ENCODE measurements at regions not wholly inside any gene's neighbourhood (a gene's known extent, or its start where the extent isn't known, plus 50 kb on each side); places are given as distances from the start of the nearest gene placed in this dataset.

DNA sequence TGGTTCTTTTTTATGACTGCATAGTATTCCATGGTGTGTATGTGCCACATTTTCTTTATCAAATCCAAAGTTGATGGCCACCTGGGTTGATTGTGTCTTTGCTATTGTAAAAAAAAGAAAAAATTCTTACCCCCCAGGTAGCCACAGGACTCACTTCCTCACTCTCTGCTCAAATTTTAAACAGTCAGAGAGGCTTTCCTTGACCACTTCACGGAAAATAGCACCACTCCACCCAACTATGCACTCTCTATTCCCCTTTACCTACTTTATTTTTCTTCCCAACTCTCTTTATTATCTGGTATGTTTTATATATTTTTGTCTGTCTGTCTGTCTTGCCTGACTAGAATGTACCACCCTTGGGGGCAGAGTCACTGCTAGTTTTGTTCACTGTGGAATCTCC is 205.3 kb downstream of the BTG1 start:
- CTCF ChIA-PET: interaction anchor here (0.7 kb wide), 1 partner anchor 990 kb away, joined by 7 read pairs; no protein-coding TSS in a partner anchor
- no peak for DNase-seq (ENCODE audit: low spot score)
- POLR2A ChIA-PET (ENCODE audit: low non-redundant PET): no interaction called here
- no peak overlapping the region for H3K27ac ChIP-seq
- TF ChIP-seq, protein P1, sequence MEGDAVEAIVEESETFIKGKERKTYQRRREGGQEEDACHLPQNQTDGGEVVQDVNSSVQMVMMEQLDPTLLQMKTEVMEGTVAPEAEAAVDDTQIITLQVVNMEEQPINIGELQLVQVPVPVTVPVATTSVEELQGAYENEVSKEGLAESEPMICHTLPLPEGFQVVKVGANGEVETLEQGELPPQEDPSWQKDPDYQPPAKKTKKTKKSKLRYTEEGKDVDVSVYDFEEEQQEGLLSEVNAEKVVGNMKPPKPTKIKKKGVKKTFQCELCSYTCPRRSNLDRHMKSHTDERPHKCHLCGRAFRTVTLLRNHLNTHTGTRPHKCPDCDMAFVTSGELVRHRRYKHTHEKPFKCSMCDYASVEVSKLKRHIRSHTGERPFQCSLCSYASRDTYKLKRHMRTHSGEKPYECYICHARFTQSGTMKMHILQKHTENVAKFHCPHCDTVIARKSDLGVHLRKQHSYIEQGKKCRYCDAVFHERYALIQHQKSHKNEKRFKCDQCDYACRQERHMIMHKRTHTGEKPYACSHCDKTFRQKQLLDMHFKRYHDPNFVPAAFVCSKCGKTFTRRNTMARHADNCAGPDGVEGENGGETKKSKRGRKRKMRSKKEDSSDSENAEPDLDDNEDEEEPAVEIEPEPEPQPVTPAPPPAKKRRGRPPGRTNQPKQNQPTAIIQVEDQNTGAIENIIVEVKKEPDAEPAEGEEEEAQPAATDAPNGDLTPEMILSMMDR (conservative IDR thresholded peaks at IDR 0.05; ENCODE audit: low read depth): no peak

DNA sequence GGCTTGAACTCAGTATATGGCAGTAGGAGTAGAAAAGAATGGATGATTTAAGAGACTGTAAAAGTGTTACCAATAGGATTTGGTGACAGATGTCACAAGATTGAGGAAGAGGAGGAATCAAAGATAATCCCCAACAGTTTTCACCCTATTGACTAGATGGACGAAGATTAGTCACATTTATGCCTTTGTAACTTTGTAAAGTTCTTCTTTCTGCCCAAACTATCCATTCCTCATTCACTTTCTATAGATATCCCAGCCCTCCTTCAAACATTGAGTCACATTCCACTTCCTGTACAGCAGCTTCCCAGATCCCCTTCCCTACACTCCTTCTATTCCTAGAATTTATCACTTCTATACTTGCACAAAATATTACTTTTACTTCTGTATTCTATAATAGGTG is 207.9 kb downstream of the BTG1 start:
- ChIA-PET POLR2A (ENCODE audit: low non-redundant PET) (no interaction called here), CTCF (no interaction called here)
- no peak overlapping the region for H3K27ac ChIP-seq
- DNase-seq (ENCODE audit: low spot score): no peak
- TF ChIP-seq, protein P1 (conservative IDR thresholded peaks at IDR 0.05; ENCODE audit: low read depth): no peak

DNA sequence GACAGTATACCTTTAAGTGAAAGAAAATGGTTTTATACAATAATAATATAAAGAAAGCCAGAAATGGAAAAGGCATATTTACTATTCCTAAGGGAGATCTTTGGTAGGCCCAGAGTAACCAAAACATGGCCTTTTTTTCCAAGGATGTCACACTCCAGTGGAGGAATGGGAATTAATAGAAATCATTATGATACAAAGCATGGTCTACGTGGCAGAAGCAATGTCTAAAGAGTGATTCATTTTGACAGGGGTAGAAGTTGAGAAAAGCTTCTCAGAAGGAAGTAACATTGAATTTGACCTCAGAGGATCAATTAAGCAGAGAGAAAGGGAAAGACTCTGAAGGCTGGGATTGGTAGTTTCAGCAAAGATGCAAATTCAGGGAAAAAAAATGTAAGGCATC is 208.6 kb downstream of the BTG1 start:
- TF ChIP-seq, protein P1 (conservative IDR thresholded peaks at IDR 0.05; ENCODE audit: low read depth): no peak
- CTCF ChIA-PET: no interaction called here
- POLR2A ChIA-PET (ENCODE audit: low non-redundant PET): no interaction called here
- DNase-seq (ENCODE audit: low spot score): no peak
- no peak overlapping the region for H3K27ac ChIP-seq

DNA sequence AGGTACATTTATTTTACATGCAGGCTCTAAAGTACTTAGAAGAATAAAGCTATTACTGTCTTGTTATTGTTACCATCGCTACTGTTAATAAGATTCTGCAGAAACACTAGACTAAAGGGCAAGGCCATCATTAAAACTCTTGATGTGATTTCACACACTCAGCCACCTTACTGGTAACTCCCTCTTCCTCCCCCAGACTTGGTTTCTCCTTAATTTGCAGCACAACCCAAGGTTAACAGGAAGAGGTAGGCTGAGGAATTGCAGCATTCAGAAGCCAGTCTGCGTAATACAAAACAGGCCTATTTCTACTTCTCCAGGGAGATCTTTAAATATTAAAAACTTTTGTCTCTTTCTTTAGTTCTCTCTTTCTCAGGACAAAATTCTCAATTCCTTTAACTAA is 210.3 kb downstream of the BTG1 start:
- no peak overlapping the region for H3K27ac ChIP-seq
- DNase-seq (ENCODE audit: low spot score): no peak
- ChIA-PET CTCF (no interaction called here), POLR2A (ENCODE audit: low non-redundant PET) (no interaction called here)
- TF ChIP-seq, protein P1 (conservative IDR thresholded peaks at IDR 0.05; ENCODE audit: low read depth): no peak

DNA sequence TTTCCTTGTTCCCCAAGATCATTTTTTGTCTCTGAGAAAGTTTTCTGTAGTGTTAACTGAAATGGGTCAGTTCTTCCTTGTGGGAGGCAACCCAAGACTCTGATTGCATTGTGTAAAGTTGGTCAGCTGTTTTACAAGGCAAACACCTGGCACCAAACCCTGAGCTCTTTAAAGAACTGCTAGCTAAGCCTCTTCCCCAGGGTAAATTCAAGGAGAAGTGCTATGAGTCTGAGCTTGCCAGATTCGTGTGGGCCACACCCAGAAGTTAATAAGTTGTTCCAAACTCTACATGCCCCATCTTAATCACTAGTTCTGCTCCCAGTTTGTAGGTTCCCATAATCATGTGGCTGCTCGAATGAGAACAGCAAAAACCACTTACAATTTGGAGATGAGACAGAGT is 214.5 kb downstream of the BTG1 start:
- TF ChIP-seq, protein P1 (conservative IDR thresholded peaks at IDR 0.05; ENCODE audit: low read depth): no peak
- ChIA-PET CTCF (no interaction called here), POLR2A (ENCODE audit: low non-redundant PET) (no interaction called here)
- DNase-seq (ENCODE audit: low spot score): peak; percentile 34
- no peak overlapping the region for H3K27ac ChIP-seq

DNA sequence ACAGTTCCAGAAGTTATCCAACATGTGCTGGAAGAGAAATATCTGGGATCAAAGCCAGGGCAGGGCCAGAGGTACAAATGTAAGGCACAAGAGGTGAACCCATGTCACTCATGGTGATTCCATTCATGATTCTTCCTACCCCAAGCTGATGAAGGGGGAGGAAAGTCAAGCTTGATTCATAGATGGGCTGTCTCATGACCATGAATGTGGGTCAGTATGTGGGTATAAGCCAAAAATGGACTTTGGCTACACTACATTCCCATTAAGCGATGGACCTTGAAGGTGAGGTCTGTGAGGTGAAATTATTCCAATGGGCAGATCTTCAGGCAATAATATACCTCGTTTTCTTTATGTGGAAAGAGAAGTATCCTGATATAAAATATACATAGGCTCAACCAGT is 217.1 kb downstream of the BTG1 start:
- CTCF ChIA-PET: no interaction called here
- no peak overlapping the region for H3K27ac ChIP-seq
- TF ChIP-seq, protein P1 (conservative IDR thresholded peaks at IDR 0.05; ENCODE audit: low read depth): no peak
- no peak for DNase-seq (ENCODE audit: low spot score)
- POLR2A ChIA-PET (ENCODE audit: low non-redundant PET): no interaction called here

DNA sequence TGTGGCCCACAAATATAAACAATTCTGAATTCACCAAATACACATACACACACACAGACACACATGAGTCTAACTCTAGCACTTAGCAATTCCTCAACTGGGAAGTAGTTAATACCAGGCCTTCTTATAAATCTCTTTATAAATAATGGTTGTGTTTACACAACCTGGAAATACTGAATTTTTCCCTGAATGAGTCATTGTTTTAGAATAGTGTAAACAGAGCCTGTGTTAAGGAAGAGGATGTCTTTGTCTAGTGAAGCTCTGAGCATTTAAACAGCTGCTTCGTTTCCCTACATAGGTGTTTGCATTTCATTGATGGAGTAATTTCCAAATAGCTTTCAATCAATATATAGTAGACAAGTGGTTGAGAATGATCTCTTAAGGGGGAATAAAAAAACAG is 218.8 kb downstream of the BTG1 start:
- H3K27ac ChIP-seq: no peak overlapping the region
- CTCF ChIA-PET: interaction anchor here (0.6 kb wide), 1 partner anchor 409 kb away, joined by 3 read pairs; no protein-coding TSS in a partner anchor
- peak; percentile 42 for DNase-seq (ENCODE audit: low spot score)
- POLR2A ChIA-PET (ENCODE audit: low non-redundant PET): no interaction called here
- TF ChIP-seq, protein P1 (conservative IDR thresholded peaks at IDR 0.05; ENCODE audit: low read depth): no peak

Data from RWPE1 (cell line).